ENCODE measurements at regions not wholly inside any gene's neighbourhood (a gene's known extent, or its start where the extent isn't known, plus 50 kb on each side); places are given as distances from the start of the nearest gene placed in this dataset.

DNA sequence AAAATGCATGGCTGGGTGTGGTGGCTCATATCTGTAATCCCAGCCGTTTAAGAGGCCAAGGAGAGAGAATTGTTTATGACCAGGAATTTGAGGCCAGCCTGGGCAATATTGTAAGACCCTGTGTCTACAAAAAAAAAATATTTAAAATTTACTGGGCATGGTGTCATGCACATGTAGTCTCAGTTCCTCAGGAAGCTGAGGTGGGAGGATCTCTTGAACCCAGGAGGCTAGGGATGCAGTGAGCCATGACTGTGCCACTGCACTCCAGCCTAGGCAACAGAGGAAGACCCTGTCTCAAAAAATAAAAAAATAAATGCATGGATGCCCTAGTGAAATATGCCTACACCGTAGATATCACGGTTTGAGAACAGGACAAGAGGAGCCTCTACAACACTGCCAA, 1331.2 kb upstream of the B3GALT2 start:
- H4K20me1 ChIP-seq (replicated peaks; ENCODE audit: control insufficient read depth, insufficient read depth, low read length) = no peaks in the 10 kb centered on the region
- no TSS peak for BruUV-seq (replicated peaks)
- H3K9ac ChIP-seq (ENCODE audit: insufficient read depth in 1 of 2, low read depth in 2 of 2, low read length in 2 of 2) = no peak overlapping the region
- 2% methylated on average over 3 of the region's 3 CpGs for WGBS (ENCODE audit: insufficient coverage, low coverage, missing lambda C conversion rate)
- no peak overlapping the region for H3K27ac ChIP-seq (ENCODE audit: extremely low read depth, low read depth, low read length)
- H3K4me3 ChIP-seq = no peak overlapping the region
- H3K36me3 ChIP-seq (ENCODE audit: control insufficient read depth, insufficient read depth, low read length) = no peaks in the 10 kb centered on the region
- H3K4me2 ChIP-seq (ENCODE audit: insufficient read depth, low read length) = no peak overlapping the region
- no peaks in the 10 kb centered on the region for H3K4me1 ChIP-seq (replicated peaks in 1 of 2; ENCODE audit: control insufficient read depth in 2 of 2, insufficient read depth in 2 of 2, low read length in 2 of 2)
- H2AFZ ChIP-seq (ENCODE audit: low read depth, low read length) = no peak overlapping the region
- H3K9me3 ChIP-seq (replicated peaks; ENCODE audit: control insufficient read depth, insufficient read depth, low read depth, low read length) = no peaks in the 10 kb centered on the region
- FAIRE-seq = no peak
- H3K79me2 ChIP-seq (ENCODE audit: control insufficient read depth, insufficient read depth, low read length) = no peaks in the 10 kb centered on the region
- in situ Hi-C loops (cut with MboI) = no loop called here
- POLR2A ChIA-PET = no interaction called here
- H3K9me1 ChIP-seq (ENCODE audit: control insufficient read depth, insufficient read depth, low read length) = no peaks in the 10 kb centered on the region
- no peak for DNase-seq (ENCODE audit: extremely low read depth in 1 of 4, low spot score in 3 of 4)
- CTCF ChIA-PET (ENCODE audit: low intra/inter-chr PET ratio) = no interaction called here
- H3K27me3 ChIP-seq (ENCODE audit: control insufficient read depth in 2 of 2, insufficient read depth in 2 of 2, low read length in 2 of 2) = no peaks in the 10 kb centered on the region
- intact Hi-C loops (cut with micrococcal nuclease) = no loop called here
- no peak for ATAC-seq
- TF ChIP-seq NFATC3 (IDR thresholded peaks at IDR 0.05) = no peak

DNA sequence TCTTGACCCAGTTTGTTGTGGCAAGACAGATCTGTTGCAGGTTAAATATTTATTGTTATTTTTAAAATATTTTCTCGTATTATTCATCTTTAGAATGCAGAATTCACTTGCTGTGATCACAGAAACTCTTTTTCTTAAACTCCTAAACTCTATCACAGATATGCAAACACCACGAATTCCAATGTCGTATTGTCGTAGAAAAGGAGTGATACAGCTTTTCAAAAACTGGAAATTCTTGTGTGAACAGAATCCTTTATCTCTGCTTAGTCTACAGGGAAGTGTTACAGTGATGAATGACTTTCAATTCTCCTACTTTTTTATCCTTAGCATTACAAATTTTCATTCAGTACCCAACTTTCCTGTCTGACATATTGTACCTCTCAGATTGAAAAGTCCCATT, 1329.5 kb upstream of the B3GALT2 start:
- no peaks in the 10 kb centered on the region for H3K27me3 ChIP-seq (ENCODE audit: control insufficient read depth in 2 of 2, insufficient read depth in 2 of 2, low read length in 2 of 2)
- no peaks in the 10 kb centered on the region for H3K36me3 ChIP-seq (ENCODE audit: control insufficient read depth, insufficient read depth, low read length)
- H3K4me1 ChIP-seq (replicated peaks in 1 of 2; ENCODE audit: control insufficient read depth in 2 of 2, insufficient read depth in 2 of 2, low read length in 2 of 2) = no peaks in the 10 kb centered on the region
- ATAC-seq = no peak
- ChIA-PET POLR2A (no interaction called here), CTCF (ENCODE audit: low intra/inter-chr PET ratio) (no interaction called here)
- no peaks in the 10 kb centered on the region for H4K20me1 ChIP-seq (replicated peaks; ENCODE audit: control insufficient read depth, insufficient read depth, low read length)
- 1% methylated on average over 4 of the region's 4 CpGs for WGBS (ENCODE audit: insufficient coverage, low coverage, missing lambda C conversion rate)
- in situ Hi-C loops (cut with MboI) (no loop called here), intact Hi-C loops (cut with micrococcal nuclease) (no loop called here)
- no peak for FAIRE-seq
- H3K9me1 ChIP-seq (ENCODE audit: control insufficient read depth, insufficient read depth, low read length) = no peaks in the 10 kb centered on the region
- TF ChIP-seq ZBTB8A (IDR thresholded peaks at IDR 0.05; ENCODE audit: partially characterized antibody) = no peak
- no peak for TF ChIP-seq ZZZ3 (IDR thresholded peaks at IDR 0.05)
- TF ChIP-seq NFATC3 (IDR thresholded peaks at IDR 0.05) = no peak
- TF ChIP-seq, protein P1, sequence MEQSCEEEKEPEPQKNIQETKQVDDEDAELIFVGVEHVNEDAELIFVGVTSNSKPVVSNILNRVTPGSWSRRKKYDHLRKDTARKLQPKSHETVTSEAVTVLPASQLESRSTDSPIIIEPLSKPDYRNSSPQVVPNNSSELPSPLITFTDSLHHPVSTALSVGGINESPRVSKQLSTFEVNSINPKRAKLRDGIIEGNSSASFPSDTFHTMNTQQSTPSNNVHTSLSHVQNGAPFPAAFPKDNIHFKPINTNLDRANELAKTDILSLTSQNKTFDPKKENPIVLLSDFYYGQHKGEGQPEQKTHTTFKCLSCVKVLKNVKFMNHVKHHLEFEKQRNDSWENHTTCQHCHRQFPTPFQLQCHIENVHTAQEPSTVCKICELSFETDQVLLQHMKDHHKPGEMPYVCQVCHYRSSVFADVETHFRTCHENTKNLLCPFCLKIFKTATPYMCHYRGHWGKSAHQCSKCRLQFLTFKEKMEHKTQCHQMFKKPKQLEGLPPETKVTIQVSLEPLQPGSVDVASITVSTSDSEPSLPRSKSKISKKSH (CRISPR knock-in tag; IDR thresholded peaks at IDR 0.05) = no peak
- no peak for TF ChIP-seq KDM5B (IDR thresholded peaks at IDR 0.05; ENCODE audit: insufficient replicate concordance, low read depth, low read length)
- TF ChIP-seq ZNF239 (CRISPR knock-in tag; IDR thresholded peaks at IDR 0.05) = no peak
- no peaks in the 10 kb centered on the region for H3K9me3 ChIP-seq (replicated peaks; ENCODE audit: control insufficient read depth, insufficient read depth, low read depth, low read length)
- DNase-seq (ENCODE audit: extremely low read depth in 1 of 4, low spot score in 3 of 4) = no peak
- no peak overlapping the region for H3K27ac ChIP-seq (ENCODE audit: extremely low read depth, low read depth, low read length)
- H3K9ac ChIP-seq (ENCODE audit: insufficient read depth in 1 of 2, low read depth in 2 of 2, low read length in 2 of 2) = no peak overlapping the region
- no peak overlapping the region for H2AFZ ChIP-seq (ENCODE audit: low read depth, low read length)
- H3K79me2 ChIP-seq (ENCODE audit: control insufficient read depth, insufficient read depth, low read length) = no peaks in the 10 kb centered on the region
- no peak overlapping the region for H3K4me2 ChIP-seq (ENCODE audit: insufficient read depth, low read length)
- no peak overlapping the region for H3K4me3 ChIP-seq
- no TSS peak for BruUV-seq (replicated peaks)

All from K562 (cell line).